ENCODE measurements at regions not wholly inside any gene's neighbourhood (a gene's known extent, or its start where the extent isn't known, plus 50 kb on each side); places are given as distances from the start of the nearest gene placed in this dataset.

- TF ChIP-seq EZH2 (IDR thresholded peaks at IDR 0.05; ENCODE audit: low read length, unreplicated experiment): no peak
- TF ChIP-seq, protein P1, sequence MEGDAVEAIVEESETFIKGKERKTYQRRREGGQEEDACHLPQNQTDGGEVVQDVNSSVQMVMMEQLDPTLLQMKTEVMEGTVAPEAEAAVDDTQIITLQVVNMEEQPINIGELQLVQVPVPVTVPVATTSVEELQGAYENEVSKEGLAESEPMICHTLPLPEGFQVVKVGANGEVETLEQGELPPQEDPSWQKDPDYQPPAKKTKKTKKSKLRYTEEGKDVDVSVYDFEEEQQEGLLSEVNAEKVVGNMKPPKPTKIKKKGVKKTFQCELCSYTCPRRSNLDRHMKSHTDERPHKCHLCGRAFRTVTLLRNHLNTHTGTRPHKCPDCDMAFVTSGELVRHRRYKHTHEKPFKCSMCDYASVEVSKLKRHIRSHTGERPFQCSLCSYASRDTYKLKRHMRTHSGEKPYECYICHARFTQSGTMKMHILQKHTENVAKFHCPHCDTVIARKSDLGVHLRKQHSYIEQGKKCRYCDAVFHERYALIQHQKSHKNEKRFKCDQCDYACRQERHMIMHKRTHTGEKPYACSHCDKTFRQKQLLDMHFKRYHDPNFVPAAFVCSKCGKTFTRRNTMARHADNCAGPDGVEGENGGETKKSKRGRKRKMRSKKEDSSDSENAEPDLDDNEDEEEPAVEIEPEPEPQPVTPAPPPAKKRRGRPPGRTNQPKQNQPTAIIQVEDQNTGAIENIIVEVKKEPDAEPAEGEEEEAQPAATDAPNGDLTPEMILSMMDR (conservative IDR thresholded peaks at IDR 0.05; ENCODE audit: low read depth, low read length): no peak
- TF ChIP-seq EZH2phosphoT487 (IDR thresholded peaks at IDR 0.05; ENCODE audit: borderline replicate concordance, low read length): no peak
- H3K4me1 ChIP-seq (ENCODE audit: insufficient read depth, low read length): peaks cover 15% of the 10 kb centered on the region
- intact Hi-C loops (cut with micrococcal nuclease): no loop called here
- no peaks in the 10 kb centered on the region for H4K20me1 ChIP-seq (ENCODE audit: low read length)
- H3F3A ChIP-seq (ENCODE audit: low read length, unreplicated experiment): no peaks in the 10 kb centered on the region
- H3K79me2 ChIP-seq (ENCODE audit: low read length): no peaks in the 10 kb centered on the region
- H3K27me3 ChIP-seq (ENCODE audit: low read length): no peaks in the 10 kb centered on the region
- no peaks in the 10 kb centered on the region for H3K9me3 ChIP-seq (ENCODE audit: low read length)
- no peak overlapping the region for H3K4me3 ChIP-seq (ENCODE audit: low read length)
- no peak overlapping the region for H3K4me2 ChIP-seq (ENCODE audit: low read length)
- ChIA-PET POLR2A (ENCODE audit: unreplicated experiment) (no interaction called here), CTCF (interaction anchor here (0.6 kb wide), 1 partner anchor 395 kb away, joined by 3 read pairs; no protein-coding TSS in a partner anchor)
- H3K9ac ChIP-seq (ENCODE audit: low read length): no peak overlapping the region
- no TSS peak for BruUV-seq (replicated peaks)
- H3K36me3 ChIP-seq (ENCODE audit: low read depth, low read length): no peaks in the 10 kb centered on the region
- no peak overlapping the region for H2AFZ ChIP-seq (ENCODE audit: low read length)
- no peak for ATAC-seq
- no peaks in the 10 kb centered on the region for H3K9me2 ChIP-seq (replicated peaks; ENCODE audit: low read length)
- H3K27ac ChIP-seq (ENCODE audit: low read length): no peak overlapping the region
- DNase-seq: no peak
These were observed 411.3 kb upstream of the ACTBL2 start for GRCh38 chr5:57893926-57894325.

DNA sequence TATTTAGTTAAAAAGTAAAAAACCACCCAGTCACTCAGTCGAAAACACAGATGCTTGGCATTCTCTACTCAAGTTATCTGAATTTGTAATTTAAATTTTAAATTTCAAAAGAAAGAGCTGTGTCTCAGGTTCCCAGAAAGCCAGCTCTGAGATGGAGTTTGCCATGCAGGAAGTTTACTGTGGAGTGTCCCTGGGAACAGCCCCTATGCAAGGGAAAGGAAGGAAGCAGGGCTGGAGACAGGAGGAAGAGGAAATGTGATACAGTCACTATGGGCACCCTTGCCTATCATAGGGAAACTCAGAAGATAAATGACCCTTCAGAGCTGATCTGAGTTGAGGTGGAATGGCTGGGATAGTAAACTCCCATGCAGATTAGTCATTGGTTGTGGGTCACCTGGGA is 408.8 kb upstream of the ACTBL2 start:
- intact Hi-C loops (cut with micrococcal nuclease): no loop called here
- Histone ChIP-seq H3K9me3 (ENCODE audit: low read length) (no peaks in the 10 kb centered on the region), H3K79me2 (ENCODE audit: low read length) (no peaks in the 10 kb centered on the region), H2AFZ (ENCODE audit: low read length) (no peak overlapping the region), H3K9ac (ENCODE audit: low read length) (no peak overlapping the region), H3K9me2 (replicated peaks; ENCODE audit: low read length) (no peaks in the 10 kb centered on the region), H3F3A (ENCODE audit: low read length, unreplicated experiment) (no peaks in the 10 kb centered on the region), H3K27ac (ENCODE audit: low read length) (no peak overlapping the region), H3K4me1 (ENCODE audit: insufficient read depth, low read length) (peaks cover 29% of the 10 kb centered on the region), H4K20me1 (ENCODE audit: low read length) (no peaks in the 10 kb centered on the region), H3K4me3 (ENCODE audit: low read length) (no peak overlapping the region), H3K4me2 (ENCODE audit: low read length) (no peak overlapping the region), H3K36me3 (ENCODE audit: low read depth, low read length) (no peaks in the 10 kb centered on the region), H3K27me3 (ENCODE audit: low read length) (no peaks in the 10 kb centered on the region)
- no peak for DNase-seq
- TF ChIP-seq EZH2 (IDR thresholded peaks at IDR 0.05; ENCODE audit: low read length, unreplicated experiment): no peak
- TF ChIP-seq EZH2phosphoT487 (IDR thresholded peaks at IDR 0.05; ENCODE audit: borderline replicate concordance, low read length): no peak
- TF ChIP-seq, protein P1 (conservative IDR thresholded peaks at IDR 0.05; ENCODE audit: low read depth, low read length): no peak
- no peak for ATAC-seq
- BruUV-seq (replicated peaks): no TSS peak
- ChIA-PET CTCF (no interaction called here), POLR2A (ENCODE audit: unreplicated experiment) (no interaction called here)

GRCh38 chr5:57889558-57889957 is 406.9 kb upstream of the ACTBL2 start:
- intact Hi-C loops (cut with micrococcal nuclease): loop anchor here (1.0 to 10.0 kb wide), 4 partner anchors 65 to 592 kb away; no protein-coding TSS in a partner anchor
- H3F3A ChIP-seq (ENCODE audit: low read length, unreplicated experiment): no peaks in the 10 kb centered on the region
- H3K27me3 ChIP-seq (ENCODE audit: low read length): no peaks in the 10 kb centered on the region
- H4K20me1 ChIP-seq (ENCODE audit: low read length): no peaks in the 10 kb centered on the region
- no TSS peak for BruUV-seq (replicated peaks)
- no peak overlapping the region for H2AFZ ChIP-seq (ENCODE audit: low read length)
- ChIA-PET CTCF (interaction anchor here (0.6 kb wide), 1 partner anchor 571 kb away, joined by 4 read pairs; no protein-coding TSS in a partner anchor), POLR2A (ENCODE audit: unreplicated experiment) (no interaction called here)
- no peaks in the 10 kb centered on the region for H3K79me2 ChIP-seq (ENCODE audit: low read length)
- H3K4me3 ChIP-seq (ENCODE audit: low read length): no peak overlapping the region
- no peaks in the 10 kb centered on the region for H3K9me2 ChIP-seq (replicated peaks; ENCODE audit: low read length)
- peaks cover 29% of the 10 kb centered on the region for H3K4me1 ChIP-seq (ENCODE audit: insufficient read depth, low read length)
- TF ChIP-seq EZH2phosphoT487 (IDR thresholded peaks at IDR 0.05; ENCODE audit: borderline replicate concordance, low read length): no peak
- TF ChIP-seq, protein P1 (conservative IDR thresholded peaks at IDR 0.05; ENCODE audit: low read depth, low read length): peak; percentile 35
- no peak overlapping the region; the same call in 1 of the 2 replicates for H3K9ac ChIP-seq (ENCODE audit: low read length)
- ATAC-seq (peak; percentile 82), DNase-seq (peak; percentile 75)
- 0 out of 2 replicates have a peak overlapping the region, but pooled peaks have one; percentile 17 for H3K4me2 ChIP-seq (ENCODE audit: low read length)
- H3K27ac ChIP-seq (ENCODE audit: low read length): peak overlapping the region; percentile 32; the same call in 1 of the 2 replicates
- H3K36me3 ChIP-seq (ENCODE audit: low read depth, low read length): no peaks in the 10 kb centered on the region
- no peaks in the 10 kb centered on the region for H3K9me3 ChIP-seq (ENCODE audit: low read length)

Data from PC-3 (cell line).